ENCODE measurements at regions not wholly inside any gene's neighbourhood (a gene's known extent, or its start where the extent isn't known, plus 50 kb on each side); places are given as distances from the start of the nearest gene placed in this dataset.
A peak's percentile ranks its signal among the peaks of the same experiment; 100 is the strongest.

DNA sequence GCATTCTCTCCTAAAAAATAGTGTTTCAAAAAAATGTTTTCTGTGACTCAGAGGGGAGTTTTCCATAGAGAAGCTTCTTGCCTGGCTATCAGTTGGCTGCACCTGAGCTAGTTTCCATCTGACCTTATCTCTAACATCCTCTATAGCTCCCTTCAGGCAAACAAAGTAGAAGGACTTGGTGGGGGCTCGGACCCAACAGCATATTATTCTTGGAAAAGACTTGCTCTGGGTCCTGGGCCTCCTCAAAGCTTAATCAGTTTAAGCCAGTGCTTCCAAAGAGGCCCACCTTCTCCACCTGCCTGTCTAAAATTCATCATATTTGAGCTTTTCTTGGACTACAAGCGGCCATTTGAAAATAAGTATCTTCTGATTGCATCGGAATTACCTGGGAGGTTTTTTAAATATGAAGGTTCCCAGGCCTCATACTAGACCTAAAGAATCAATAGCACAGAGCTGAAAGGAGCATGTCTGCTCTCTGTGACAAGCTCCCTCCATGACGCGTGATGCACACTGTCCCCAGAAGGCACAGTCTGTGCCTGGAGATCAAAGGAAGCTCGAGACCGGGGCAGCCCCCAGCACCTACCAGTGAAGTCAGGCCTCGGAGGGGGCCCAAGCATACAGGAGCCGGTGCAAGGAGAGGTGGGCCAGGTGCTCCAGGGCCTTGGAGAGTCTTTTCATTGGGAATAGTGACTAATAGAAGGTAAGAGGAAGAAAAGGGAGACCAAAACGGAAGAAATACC lies 80.6 kb upstream of the HIVEP1 start (continued):
- no peak for TF ChIP-seq NR2C1 (IDR thresholded peaks at IDR 0.05)
- no peak for TF ChIP-seq NR2C1 (tag; IDR thresholded peaks at IDR 0.05)
- TF ChIP-seq, protein P1, sequence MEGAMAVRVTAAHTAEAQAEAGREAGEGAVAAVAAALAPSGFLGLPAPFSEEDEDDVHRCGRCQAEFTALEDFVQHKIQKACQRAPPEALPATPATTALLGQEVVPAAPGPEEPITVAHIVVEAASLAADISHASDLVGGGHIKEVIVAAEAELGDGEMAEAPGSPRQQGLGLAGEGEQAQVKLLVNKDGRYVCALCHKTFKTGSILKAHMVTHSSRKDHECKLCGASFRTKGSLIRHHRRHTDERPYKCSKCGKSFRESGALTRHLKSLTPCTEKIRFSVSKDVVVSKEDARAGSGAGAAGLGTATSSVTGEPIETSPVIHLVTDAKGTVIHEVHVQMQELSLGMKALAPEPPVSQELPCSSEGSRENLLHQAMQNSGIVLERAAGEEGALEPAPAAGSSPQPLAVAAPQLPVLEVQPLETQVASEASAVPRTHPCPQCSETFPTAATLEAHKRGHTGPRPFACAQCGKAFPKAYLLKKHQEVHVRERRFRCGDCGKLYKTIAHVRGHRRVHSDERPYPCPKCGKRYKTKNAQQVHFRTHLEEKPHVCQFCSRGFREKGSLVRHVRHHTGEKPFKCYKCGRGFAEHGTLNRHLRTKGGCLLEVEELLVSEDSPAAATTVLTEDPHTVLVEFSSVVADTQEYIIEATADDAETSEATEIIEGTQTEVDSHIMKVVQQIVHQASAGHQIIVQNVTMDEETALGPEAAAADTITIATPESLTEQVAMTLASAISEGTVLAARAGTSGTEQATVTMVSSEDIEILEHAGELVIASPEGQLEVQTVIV (CRISPR knock-in tag; IDR thresholded peaks at IDR 0.05; ENCODE audit: borderline replicate concordance): no peak; the same call in 1 of the 2 replicates
- no peak for TF ChIP-seq CCAR2 (IDR thresholded peaks at IDR 0.05; ENCODE audit: low read depth, low read length)
- no peak; the same call in 1 of the 2 replicates for TF ChIP-seq ZNF707 (CRISPR knock-in tag; conservative IDR thresholded peaks at IDR 0.05)
- TF ChIP-seq ZNF316 (IDR thresholded peaks at IDR 0.05): no peak
- TF ChIP-seq KLF16 (IDR thresholded peaks at IDR 0.05): peak; percentile 88
- TF ChIP-seq, protein P2, sequence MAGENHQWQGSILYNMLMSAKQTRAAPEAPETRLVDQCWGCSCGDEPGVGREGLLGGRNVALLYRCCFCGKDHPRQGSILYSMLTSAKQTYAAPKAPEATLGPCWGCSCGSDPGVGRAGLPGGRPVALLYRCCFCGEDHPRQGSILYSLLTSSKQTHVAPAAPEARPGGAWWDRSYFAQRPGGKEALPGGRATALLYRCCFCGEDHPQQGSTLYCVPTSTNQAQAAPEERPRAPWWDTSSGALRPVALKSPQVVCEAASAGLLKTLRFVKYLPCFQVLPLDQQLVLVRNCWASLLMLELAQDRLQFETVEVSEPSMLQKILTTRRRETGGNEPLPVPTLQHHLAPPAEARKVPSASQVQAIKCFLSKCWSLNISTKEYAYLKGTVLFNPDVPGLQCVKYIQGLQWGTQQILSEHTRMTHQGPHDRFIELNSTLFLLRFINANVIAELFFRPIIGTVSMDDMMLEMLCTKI (IDR thresholded peaks at IDR 0.05; ENCODE audit: partially characterized antibody): no peak
- no peak for TF ChIP-seq FOXA1 (IDR thresholded peaks at IDR 0.05; ENCODE audit: borderline replicate concordance)
- TF ChIP-seq ZNF224 (CRISPR knock-in tag; IDR thresholded peaks at IDR 0.05): no peak
- no peak for TF ChIP-seq RBM14 (IDR thresholded peaks at IDR 0.05; ENCODE audit: borderline replicate concordance, insufficient read depth, low read depth, low read length)
- TF ChIP-seq TEAD4 (IDR thresholded peaks at IDR 0.05; ENCODE audit: low read length): peak; percentile 98
- TF ChIP-seq TEAD4 (CRISPR knock-in tag; IDR thresholded peaks at IDR 0.05; ENCODE audit: borderline replicate concordance): no peak
- TF ChIP-seq, protein P3, sequence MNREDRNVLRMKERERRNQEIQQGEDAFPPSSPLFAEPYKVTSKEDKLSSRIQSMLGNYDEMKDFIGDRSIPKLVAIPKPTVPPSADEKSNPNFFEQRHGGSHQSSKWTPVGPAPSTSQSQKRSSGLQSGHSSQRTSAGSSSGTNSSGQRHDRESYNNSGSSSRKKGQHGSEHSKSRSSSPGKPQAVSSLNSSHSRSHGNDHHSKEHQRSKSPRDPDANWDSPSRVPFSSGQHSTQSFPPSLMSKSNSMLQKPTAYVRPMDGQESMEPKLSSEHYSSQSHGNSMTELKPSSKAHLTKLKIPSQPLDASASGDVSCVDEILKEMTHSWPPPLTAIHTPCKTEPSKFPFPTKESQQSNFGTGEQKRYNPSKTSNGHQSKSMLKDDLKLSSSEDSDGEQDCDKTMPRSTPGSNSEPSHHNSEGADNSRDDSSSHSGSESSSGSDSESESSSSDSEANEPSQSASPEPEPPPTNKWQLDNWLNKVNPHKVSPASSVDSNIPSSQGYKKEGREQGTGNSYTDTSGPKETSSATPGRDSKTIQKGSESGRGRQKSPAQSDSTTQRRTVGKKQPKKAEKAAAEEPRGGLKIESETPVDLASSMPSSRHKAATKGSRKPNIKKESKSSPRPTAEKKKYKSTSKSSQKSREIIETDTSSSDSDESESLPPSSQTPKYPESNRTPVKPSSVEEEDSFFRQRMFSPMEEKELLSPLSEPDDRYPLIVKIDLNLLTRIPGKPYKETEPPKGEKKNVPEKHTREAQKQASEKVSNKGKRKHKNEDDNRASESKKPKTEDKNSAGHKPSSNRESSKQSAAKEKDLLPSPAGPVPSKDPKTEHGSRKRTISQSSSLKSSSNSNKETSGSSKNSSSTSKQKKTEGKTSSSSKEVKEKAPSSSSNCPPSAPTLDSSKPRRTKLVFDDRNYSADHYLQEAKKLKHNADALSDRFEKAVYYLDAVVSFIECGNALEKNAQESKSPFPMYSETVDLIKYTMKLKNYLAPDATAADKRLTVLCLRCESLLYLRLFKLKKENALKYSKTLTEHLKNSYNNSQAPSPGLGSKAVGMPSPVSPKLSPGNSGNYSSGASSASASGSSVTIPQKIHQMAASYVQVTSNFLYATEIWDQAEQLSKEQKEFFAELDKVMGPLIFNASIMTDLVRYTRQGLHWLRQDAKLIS (CRISPR knock-in tag; IDR thresholded peaks at IDR 0.05): peak; percentile 58; the same call in 1 of the 2 replicates
- TF ChIP-seq KHSRP (IDR thresholded peaks at IDR 0.05): no peak
- no peak for TF ChIP-seq HNRNPH1 (optimal IDR thresholded peaks at IDR 0.05; ENCODE audit: low read depth, low read length)
- TF ChIP-seq, protein P4, sequence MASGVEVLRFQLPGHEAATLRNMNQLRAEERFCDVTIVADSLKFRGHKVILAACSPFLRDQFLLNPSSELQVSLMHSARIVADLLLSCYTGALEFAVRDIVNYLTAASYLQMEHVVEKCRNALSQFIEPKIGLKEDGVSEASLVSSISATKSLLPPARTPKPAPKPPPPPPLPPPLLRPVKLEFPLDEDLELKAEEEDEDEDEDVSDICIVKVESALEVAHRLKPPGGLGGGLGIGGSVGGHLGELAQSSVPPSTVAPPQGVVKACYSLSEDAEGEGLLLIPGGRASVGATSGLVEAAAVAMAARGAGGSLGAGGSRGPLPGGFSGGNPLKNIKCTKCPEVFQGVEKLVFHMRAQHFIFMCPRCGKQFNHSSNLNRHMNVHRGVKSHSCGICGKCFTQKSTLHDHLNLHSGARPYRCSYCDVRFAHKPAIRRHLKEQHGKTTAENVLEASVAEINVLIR (CRISPR knock-in tag; IDR thresholded peaks at IDR 0.05): no peak
- TF ChIP-seq, protein P5, sequence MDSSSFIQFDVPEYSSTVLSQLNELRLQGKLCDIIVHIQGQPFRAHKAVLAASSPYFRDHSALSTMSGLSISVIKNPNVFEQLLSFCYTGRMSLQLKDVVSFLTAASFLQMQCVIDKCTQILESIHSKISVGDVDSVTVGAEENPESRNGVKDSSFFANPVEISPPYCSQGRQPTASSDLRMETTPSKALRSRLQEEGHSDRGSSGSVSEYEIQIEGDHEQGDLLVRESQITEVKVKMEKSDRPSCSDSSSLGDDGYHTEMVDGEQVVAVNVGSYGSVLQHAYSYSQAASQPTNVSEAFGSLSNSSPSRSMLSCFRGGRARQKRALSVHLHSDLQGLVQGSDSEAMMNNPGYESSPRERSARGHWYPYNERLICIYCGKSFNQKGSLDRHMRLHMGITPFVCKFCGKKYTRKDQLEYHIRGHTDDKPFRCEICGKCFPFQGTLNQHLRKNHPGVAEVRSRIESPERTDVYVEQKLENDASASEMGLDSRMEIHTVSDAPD (CRISPR knock-in tag; IDR thresholded peaks at IDR 0.05): 0 out of 2 replicates have a peak, but pooled peaks have one; percentile 30
- TF ChIP-seq ZNF699 (CRISPR knock-in tag; IDR thresholded peaks at IDR 0.05; ENCODE audit: insufficient replicate concordance): no peak

Data from K562 (cell line).